Subcutaneous abdominal adipose tissue (tissue), 5 donors: ENCODE measurements at regions not wholly inside any gene's neighbourhood (a gene's known extent, or its start where the extent isn't known, plus 50 kb on each side); places are given as distances from the start of the nearest gene placed in this dataset.

Experiments used
- H3K27ac ChIP-seq: one replicate; pipeline ENCODE4 v1.7.0; 2013; ENCODE audit warnings: low read depth, mild to moderate bottlenecking, inconsistent platforms, low read length, moderate library complexity
- H3K27me3 ChIP-seq, 5 donors: one replicate each; pipeline ENCODE4 v1.7.0; 2013; ENCODE audit warnings: low read length in 5 of 5, inconsistent platforms in 1 of 5; ENCODE audit not compliant: control insufficient read depth in 5 of 5, insufficient read depth in 4 of 5
- H3K36me3 ChIP-seq, 5 donors: one replicate each; pipeline ENCODE4 v1.7.0; 2013; ENCODE audit warnings: low read length in 5 of 5; ENCODE audit not compliant: control insufficient read depth in 5 of 5, insufficient read depth in 5 of 5
- H3K4me1 ChIP-seq, 5 donors: one replicate each; pipeline ENCODE4 v1.7.0; 2013; ENCODE audit warnings: low read length in 5 of 5, mild to moderate bottlenecking in 3 of 5, moderate library complexity in 1 of 5; ENCODE audit not compliant: control insufficient read depth in 5 of 5, insufficient read depth in 5 of 5
- H3K4me3 ChIP-seq, 5 donors: one replicate each; pipeline ENCODE4 v1.7.0; 2013; ENCODE audit warnings: low read length in 5 of 5, low read depth in 1 of 5
- H3K9ac ChIP-seq, 5 donors: one replicate each; pipeline ENCODE4 v1.7.0; 2013; ENCODE audit warnings: low read length in 5 of 5, mild to moderate bottlenecking in 4 of 5, moderate library complexity in 3 of 5
- H3K9me3 ChIP-seq, 5 donors: one replicate each; pipeline ENCODE4 v1.7.0; 2013; ENCODE audit warnings: low read length in 5 of 5; ENCODE audit not compliant: control insufficient read depth in 5 of 5
- donor health status: healthy.
- donor health status: healthy.
- donor health status: healthy.
- donor health status: healthy.
- donor health status: healthy.

GRCh38 chr2:58460670-58461069, 219.5 kb upstream of the FANCL start:
- H3K4me1 ChIP-seq: no peaks in the 10 kb centered on the region
- H3K4me3 ChIP-seq: no peak overlapping the region
- H3K36me3 ChIP-seq: no peaks in the 10 kb centered on the region
- H3K9me3 ChIP-seq: no peaks in the 10 kb centered on the region
- H3K9ac ChIP-seq: no peak overlapping the region
- H3K27me3 ChIP-seq: no peaks in the 10 kb centered on the region
- no peak overlapping the region for H3K27ac ChIP-seq

GRCh38 chr2:58449286-58450010, 208.3 kb upstream of the FANCL start:
- no peak overlapping the region for H3K4me3 ChIP-seq
- H3K4me1 ChIP-seq: no peaks in the 10 kb centered on the region
- no peak overlapping the region for H3K27ac ChIP-seq
- H3K36me3 ChIP-seq: no peaks in the 10 kb centered on the region
- no peak overlapping the region for H3K9ac ChIP-seq
- no peaks in the 10 kb centered on the region for H3K9me3 ChIP-seq
- H3K27me3 ChIP-seq: no peaks in the 10 kb centered on the region

- no peaks in the 10 kb centered on the region for H3K27me3 ChIP-seq
- no peak overlapping the region for H3K9ac ChIP-seq
- H3K4me1 ChIP-seq: no peaks in the 10 kb centered on the region
- no peaks in the 10 kb centered on the region for H3K9me3 ChIP-seq
- H3K27ac ChIP-seq: no peak overlapping the region
- H3K36me3 ChIP-seq: no peaks in the 10 kb centered on the region
- no peak overlapping the region for H3K4me3 ChIP-seq
Observed at GRCh38 chr2:58448845-58449244, 207.7 kb upstream of the FANCL start.

- Histone ChIP-seq H3K27ac (no peak overlapping the region), H3K9ac (no peak overlapping the region), H3K4me3 (no peak overlapping the region), H3K9me3 (no peaks in the 10 kb centered on the region), H3K27me3 (no peaks in the 10 kb centered on the region), H3K4me1 (no peaks in the 10 kb centered on the region), H3K36me3 (no peaks in the 10 kb centered on the region)
Observed at GRCh38 chr2:58448065-58448507, 207.0 kb upstream of the FANCL start.

- Histone ChIP-seq H3K27ac (no peak overlapping the region), H3K36me3 (no peaks in the 10 kb centered on the region), H3K9ac (no peak overlapping the region), H3K9me3 (no peaks in the 10 kb centered on the region), H3K4me3 (no peak overlapping the region), H3K27me3 (no peaks in the 10 kb centered on the region), H3K4me1 (no peaks in the 10 kb centered on the region)
Observed at GRCh38 chr2:58447586-58447985, 206.5 kb upstream of the FANCL start.

- no peak overlapping the region for H3K27ac ChIP-seq
- no peak overlapping the region for H3K4me3 ChIP-seq
- no peaks in the 10 kb centered on the region for H3K36me3 ChIP-seq
- no peak overlapping the region for H3K9ac ChIP-seq
- H3K9me3 ChIP-seq: no peaks in the 10 kb centered on the region
- H3K27me3 ChIP-seq: no peaks in the 10 kb centered on the region
- no peaks in the 10 kb centered on the region for H3K4me1 ChIP-seq
Observed at GRCh38 chr2:58441643-58442042, 200.5 kb upstream of the FANCL start.

GRCh38 chr2:58436872-58437271, 195.7 kb upstream of the FANCL start:
- Histone ChIP-seq H3K9ac (no peak overlapping the region), H3K9me3 (no peaks in the 10 kb centered on the region), H3K4me1 (no peaks in the 10 kb centered on the region), H3K27ac (no peak overlapping the region), H3K4me3 (no peak overlapping the region), H3K27me3 (no peaks in the 10 kb centered on the region), H3K36me3 (no peaks in the 10 kb centered on the region)

- Histone ChIP-seq H3K27ac (no peak overlapping the region), H3K9me3 (no peaks in the 10 kb centered on the region), H3K4me1 (no peaks in the 10 kb centered on the region), H3K4me3 (no peak overlapping the region), H3K36me3 (no peaks in the 10 kb centered on the region), H3K9ac (no peak overlapping the region), H3K27me3 (peaks cover 0 to 2% (median 0%) of the 10 kb centered on the region in 5 donors)
Observed at GRCh38 chr2:58435246-58435645, 194.1 kb upstream of the FANCL start.

- peaks cover 0 to 2% (median 0%) of the 10 kb centered on the region in 5 donors for H3K27me3 ChIP-seq
- H3K36me3 ChIP-seq: no peaks in the 10 kb centered on the region
- H3K9ac ChIP-seq: no peak overlapping the region
- no peak overlapping the region for H3K27ac ChIP-seq
- no peak overlapping the region for H3K4me3 ChIP-seq
- H3K4me1 ChIP-seq: no peaks in the 10 kb centered on the region
- H3K9me3 ChIP-seq: no peaks in the 10 kb centered on the region
Observed at GRCh38 chr2:58434692-58435091, 193.6 kb upstream of the FANCL start.

- Histone ChIP-seq H3K4me3 (no peak overlapping the region), H3K9ac (no peak overlapping the region), H3K27me3 (peaks cover 1 to 10% (median 3%) of the 10 kb centered on the region in 5 donors), H3K9me3 (no peaks in the 10 kb centered on the region), H3K4me1 (peaks cover 0 to 9% (median 6%) of the 10 kb centered on the region in 5 donors), H3K27ac (no peak overlapping the region), H3K36me3 (no peaks in the 10 kb centered on the region)
Observed at GRCh38 chr2:58432491-58433170, 191.5 kb upstream of the FANCL start.
